ENCODE measurements at regions not wholly inside any gene's neighbourhood (a gene's known extent, or its start where the extent isn't known, plus 50 kb on each side); places are given as distances from the start of the nearest gene placed in this dataset.

DNA sequence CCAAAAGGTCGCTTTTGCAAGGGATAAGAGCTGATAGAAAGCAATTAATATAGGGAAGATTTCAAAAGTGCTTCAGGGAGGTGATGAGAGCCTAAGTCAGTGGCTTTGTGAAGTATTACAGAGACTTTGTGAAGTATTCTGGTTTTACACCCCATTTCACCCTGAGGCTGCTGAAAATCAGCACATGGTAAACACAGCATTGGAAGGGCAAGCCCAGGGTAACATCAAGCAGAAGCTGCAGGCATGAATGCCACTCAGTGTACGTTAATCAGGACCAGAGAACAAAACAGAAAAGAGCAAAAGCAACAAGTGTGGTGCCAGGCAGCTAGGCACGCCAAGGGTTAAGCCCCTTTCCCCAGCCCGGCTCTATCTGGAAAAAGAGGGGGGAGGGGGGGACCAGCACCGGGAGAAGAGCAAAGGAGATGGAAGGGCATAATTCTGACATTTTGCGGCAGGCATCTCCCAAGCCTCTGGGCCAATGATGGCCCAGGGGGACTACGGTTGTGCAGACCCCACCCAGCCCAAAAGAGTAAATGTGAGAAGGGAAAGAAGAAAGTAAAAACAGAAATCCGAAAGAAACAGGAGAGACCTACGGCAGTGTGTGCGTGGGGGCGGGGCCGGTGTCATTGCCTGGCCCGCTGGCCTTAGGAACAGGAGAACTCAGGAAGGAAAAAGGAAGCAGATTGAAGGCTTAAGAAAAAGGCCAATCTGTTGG lies 58.9 kb downstream of the DHRS2 start:
- H3K4me3 ChIP-seq, result peak overlapping the region in 5 of 7 experiments; percentile 1 to 22 (median 13)
- peak overlapping the region in 2 of 21 experiments; percentile 1 to 9 for H3K27ac ChIP-seq

GRCh38 chr14:23695664-23695999 lies 59.5 kb downstream of the DHRS2 start:
- Histone ChIP-seq H3K27ac (peak overlapping the region in 1 of 21 experiments; percentile 1), H3K4me3 (peak overlapping the region in 3 of 7 experiments; percentile 1 to 22 (median 14))

DNA sequence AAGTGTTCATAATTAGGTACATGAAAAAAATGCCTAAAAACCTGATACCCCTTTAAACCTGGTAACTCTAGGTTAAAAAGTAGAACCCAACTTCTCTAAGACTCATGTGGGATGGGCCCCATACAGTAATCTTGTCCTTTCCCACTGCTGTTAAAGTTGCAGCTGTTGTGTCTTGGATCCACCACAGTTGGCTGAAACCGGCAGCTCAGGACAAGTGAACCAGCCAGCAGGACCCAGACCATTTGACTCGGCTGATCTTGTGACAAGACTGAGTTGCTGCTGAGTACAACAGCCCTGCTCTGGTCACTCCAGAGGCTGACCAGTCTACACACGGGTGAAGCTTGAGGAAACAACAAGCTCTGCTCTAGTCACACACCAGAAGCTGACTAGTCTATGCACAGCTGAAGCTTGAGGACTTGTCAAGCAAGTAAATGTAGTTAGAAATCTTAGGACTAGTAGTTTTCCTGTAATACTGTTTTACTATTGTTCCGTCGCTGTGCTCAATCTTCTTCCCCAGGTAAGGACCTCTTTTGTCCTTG lies 60.6 kb downstream of the DHRS2 start:
- Histone ChIP-seq H3K27ac (no peak overlapping the region), H3K4me3 (no peak overlapping the region)

GRCh38 chr14:23697680-23698079 lies 61.5 kb downstream of the DHRS2 start:
- no peak overlapping the region for H3K4me3 ChIP-seq
- no peak overlapping the region for H3K27ac ChIP-seq

- no peak overlapping the region for H3K4me3 ChIP-seq
- H3K27ac ChIP-seq, result no peak overlapping the region
Observed at GRCh38 chr14:23702656-23703426, 66.7 kb downstream of the DHRS2 start.

- Histone ChIP-seq H3K27ac (no peak overlapping the region), H3K4me3 (no peak overlapping the region)
Observed at GRCh38 chr14:23704890-23705289, 68.7 kb downstream of the DHRS2 start.

- Histone ChIP-seq H3K27ac (no peak overlapping the region), H3K4me3 (no peak overlapping the region)
Observed at GRCh38 chr14:23707415-23707814, 71.3 kb downstream of the DHRS2 start.

DNA sequence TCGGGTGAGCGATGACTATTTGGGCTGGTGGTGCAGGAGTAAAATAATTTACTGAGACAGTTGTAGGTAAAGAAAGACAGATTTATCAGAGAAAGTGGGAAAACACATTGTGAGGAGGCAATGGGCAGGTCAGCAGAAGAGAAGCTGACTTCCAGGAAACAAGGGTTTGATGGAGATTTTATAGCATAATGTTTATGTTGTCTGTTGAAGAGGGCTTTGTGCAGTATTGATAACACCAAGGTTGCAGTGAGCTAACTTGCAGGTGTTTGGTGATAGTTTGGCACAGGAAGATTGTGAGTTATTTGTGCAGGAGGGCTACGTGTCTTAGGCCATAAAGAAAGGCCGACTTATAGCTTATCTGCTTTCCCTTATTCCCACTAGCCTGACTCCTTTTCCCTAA lies 72.2 kb downstream of the DHRS2 start:
- H3K4me3 ChIP-seq, result no peak overlapping the region
- H3K27ac ChIP-seq, result no peak overlapping the region

DNA sequence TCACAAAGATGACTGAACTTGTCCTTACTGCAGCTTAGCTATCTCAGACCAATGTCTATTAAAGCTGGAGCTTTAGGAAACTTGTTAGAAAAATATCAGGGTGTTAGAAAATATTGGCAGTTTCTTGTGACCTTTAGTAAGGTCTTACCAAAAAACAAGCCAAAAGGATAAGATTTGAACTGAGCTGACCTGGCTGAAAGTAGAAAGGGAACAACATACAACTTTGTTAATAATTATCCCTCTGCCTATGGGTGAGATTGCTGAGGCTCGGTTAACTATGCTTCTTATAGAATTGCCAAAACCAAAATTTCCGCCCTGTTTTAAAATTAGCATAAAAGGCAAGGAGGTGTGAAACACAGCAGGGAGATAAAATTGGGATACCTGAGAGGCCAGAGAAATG lies 73.8 kb downstream of the DHRS2 start:
- Histone ChIP-seq H3K4me3 (no peak overlapping the region), H3K27ac (no peak overlapping the region)

- H3K4me3 ChIP-seq, result no peak overlapping the region
- no peak overlapping the region for H3K27ac ChIP-seq
Observed at GRCh38 chr14:23712287-23712686, 76.1 kb downstream of the DHRS2 start.

DNA sequence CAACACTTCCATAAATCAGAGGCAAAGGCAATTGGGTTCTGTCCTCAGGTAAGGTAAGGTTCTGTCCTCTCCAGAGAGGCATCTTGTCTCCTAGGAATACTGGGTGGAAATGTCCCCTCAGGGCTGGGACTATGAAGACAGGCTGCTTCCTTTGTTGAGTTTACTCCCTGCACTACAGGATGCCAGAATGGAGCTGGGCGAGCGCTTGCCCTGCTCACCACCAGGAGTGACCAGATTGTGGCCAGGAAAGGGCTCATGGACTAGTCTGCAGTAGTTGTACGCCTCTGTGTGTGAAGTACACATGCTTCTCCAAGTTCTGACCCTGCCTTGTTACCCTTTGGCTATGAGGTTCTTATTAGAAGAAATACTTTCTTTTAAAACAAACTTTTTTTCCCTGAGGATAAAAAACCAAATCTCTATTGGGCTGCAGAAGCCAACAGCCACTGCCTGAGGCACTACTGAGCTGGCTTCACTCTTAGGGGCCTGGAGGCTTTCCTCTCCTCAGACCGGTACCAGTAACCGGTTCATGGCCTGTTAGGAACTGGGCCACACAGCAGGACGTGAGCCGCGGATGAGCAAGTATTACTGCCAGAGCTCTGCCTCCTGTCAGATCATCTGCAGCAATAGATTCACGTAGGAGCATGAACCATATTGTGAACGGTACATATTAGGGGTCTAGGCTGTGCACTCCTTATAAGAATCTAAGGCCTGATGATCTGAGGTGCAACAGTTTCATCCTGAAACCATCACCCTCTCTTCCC lies 83.2 kb downstream of the DHRS2 start:
- no peak overlapping the region for H3K4me3 ChIP-seq
- H3K27ac ChIP-seq, result no peak overlapping the region

DNA sequence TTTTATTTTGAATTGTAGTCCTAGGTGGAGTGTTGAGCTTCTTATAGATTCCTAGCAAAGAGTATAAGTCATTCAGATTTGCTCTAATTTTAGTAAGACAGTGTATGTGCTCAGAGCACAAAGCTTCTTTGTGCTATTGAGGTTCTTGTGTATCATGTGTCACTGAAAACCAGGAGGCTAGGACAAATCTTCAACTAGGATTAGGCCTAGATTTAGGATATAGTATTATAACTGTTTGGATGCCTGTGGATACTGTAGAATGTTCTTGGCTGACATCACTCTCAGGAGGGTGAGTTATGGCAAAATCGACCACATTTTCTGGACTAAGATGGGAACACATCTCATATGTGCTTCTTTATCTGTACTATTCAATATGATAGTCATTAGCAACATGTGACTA lies 86.5 kb downstream of the DHRS2 start:
- H3K27ac ChIP-seq, result no peak overlapping the region

GRCh38 chr14:23723911-23724310 lies 87.7 kb downstream of the DHRS2 start:
- H3K4me3 ChIP-seq, result no peak overlapping the region
- no peak overlapping the region for H3K27ac ChIP-seq

More for the DNA sequence above, 86.5 kb downstream of the DHRS2 start:
- H3K4me3 ChIP-seq, result no peak overlapping the region

GRCh38 chr14:23725528-23725927 lies 89.4 kb downstream of the DHRS2 start:
- no peak overlapping the region for H3K27ac ChIP-seq
- H3K4me3 ChIP-seq, result no peak overlapping the region

DNA sequence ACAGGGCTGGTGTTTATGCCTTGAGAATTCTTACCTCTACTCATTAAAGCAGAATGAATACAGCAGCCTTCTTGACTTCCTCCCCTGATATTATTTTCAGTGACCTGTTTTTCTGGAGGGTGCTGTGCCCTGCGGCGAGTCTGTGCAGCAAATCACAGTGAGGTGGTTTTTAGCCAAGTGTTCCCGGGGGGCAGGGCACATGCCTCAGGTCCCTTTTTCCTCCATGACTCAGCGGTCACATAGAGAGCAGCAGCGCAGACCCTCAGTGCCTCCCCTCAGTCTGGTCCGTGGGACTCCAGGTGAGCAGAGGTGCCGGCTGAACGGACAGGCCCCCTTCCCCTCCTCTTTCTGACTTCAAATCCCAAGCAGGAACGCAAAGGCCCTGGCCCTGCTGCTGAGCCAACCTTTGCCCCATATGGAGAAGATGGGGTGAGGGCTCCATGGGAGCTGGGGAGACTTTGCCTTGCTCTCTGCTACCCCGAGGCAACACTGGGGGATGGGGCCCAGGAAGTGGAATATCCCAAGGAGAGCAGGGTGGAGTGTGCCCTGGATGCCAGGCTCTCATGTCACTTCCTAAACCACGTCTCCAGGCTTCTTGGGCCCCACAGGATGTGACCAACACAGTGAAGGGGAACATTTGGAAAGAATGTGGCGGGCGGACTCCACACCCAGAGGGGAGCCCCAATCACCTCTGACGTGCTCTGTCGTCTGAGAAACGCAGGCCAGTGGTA lies 90.0 kb downstream of the DHRS2 start:
- Histone ChIP-seq H3K4me3 (no peak overlapping the region), H3K27ac (no peak overlapping the region)

- Histone ChIP-seq H3K27ac (no peak overlapping the region), H3K4me3 (no peak overlapping the region)
Observed at GRCh38 chr14:23727566-23728335, 91.6 kb downstream of the DHRS2 start.

GRCh38 chr14:23728791-23729190 lies 92.6 kb downstream of the DHRS2 start:
- Histone ChIP-seq H3K27ac (no peak overlapping the region), H3K4me3 (no peak overlapping the region)

- Histone ChIP-seq H3K27ac (no peak overlapping the region), H3K4me3 (no peak overlapping the region)
Observed at GRCh38 chr14:23729720-23730387, 93.7 kb downstream of the DHRS2 start.

DNA sequence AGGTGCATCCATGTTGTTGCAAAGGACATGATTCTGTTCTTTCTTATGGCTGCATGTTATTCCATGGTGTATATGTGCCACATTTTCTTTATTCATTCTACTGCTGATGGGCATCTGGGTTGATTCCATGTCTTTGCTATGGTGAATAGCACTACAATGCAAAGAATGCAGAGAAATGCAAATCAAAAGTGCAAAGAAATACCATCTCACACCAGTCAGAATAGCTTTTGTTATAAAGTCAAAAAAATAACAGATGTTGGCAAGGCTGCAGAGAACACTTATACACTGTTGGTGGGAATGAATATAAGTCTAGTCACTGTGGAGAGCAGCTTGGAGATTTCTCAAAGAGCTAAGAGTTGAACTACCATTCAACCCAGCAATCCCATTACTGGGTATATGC lies 99.2 kb downstream of the DHRS2 start:
- Histone ChIP-seq H3K4me3 (no peak overlapping the region), H3K27ac (no peak overlapping the region)
